ENCODE measurements at regions not wholly inside any gene's neighbourhood (a gene's known extent, or its start where the extent isn't known, plus 50 kb on each side); places are given as distances from the start of the nearest gene placed in this dataset.
"Not testable (repeated sequence)": the region's sequence is repeated elsewhere in the genome, so short reads cannot be mapped to it uniquely, and the experiment has no call there.

GRCh38 chr9:42239445-42240260 lies 56.2 kb downstream of the SPATA31A6 start:
- DNase-seq = not testable (repeated sequence)

GRCh38 chr9:42240261-42240579 lies 56.8 kb downstream of the SPATA31A6 start:
- not testable (repeated sequence) for DNase-seq

- DNase-seq = not testable (repeated sequence)
These were observed 59.8 kb downstream of the SPATA31A6 start for GRCh38 chr9:42243211-42243610.

GRCh38 chr9:42243822-42244221 lies 60.4 kb downstream of the SPATA31A6 start:
- DNase-seq = not testable (repeated sequence)

- DNase-seq = not testable (repeated sequence)
These were observed 85.3 kb downstream of the SPATA31A6 start for GRCh38 chr9:42268729-42269128.

GRCh38 chr9:42269171-42269570 lies 85.7 kb downstream of the SPATA31A6 start:
- DNase-seq = not testable (repeated sequence)

- DNase-seq = not testable (repeated sequence)
These were observed 89.7 kb downstream of the SPATA31A6 start for GRCh38 chr9:42273191-42273590.

GRCh38 chr9:42275141-42275540 lies 91.7 kb downstream of the SPATA31A6 start:
- DNase-seq = no peak

- DNase-seq = not testable (repeated sequence)
These were observed 99.2 kb downstream of the SPATA31A6 start for GRCh38 chr9:42282531-42283178.

- not testable (repeated sequence) for DNase-seq
These were observed 99.7 kb downstream of the SPATA31A6 start for GRCh38 chr9:42283179-42283543.

- DNase-seq = not testable (repeated sequence)
These were observed 102.8 kb downstream of the SPATA31A6 start for GRCh38 chr9:42286145-42286845.

- DNase-seq = not testable (repeated sequence)
These were observed 104.8 kb downstream of the SPATA31A6 start for GRCh38 chr9:42288002-42288864.

GRCh38 chr9:42288865-42289229 lies 105.4 kb downstream of the SPATA31A6 start:
- DNase-seq = not testable (repeated sequence)

GRCh38 chr9:42300124-42300523 lies 116.7 kb downstream of the SPATA31A6 start:
- not testable (repeated sequence) for DNase-seq

- DNase-seq = not testable (repeated sequence)
These were observed 123.2 kb downstream of the SPATA31A6 start for GRCh38 chr9:42306625-42307024.

GRCh38 chr9:42307449-42307848 lies 124.0 kb downstream of the SPATA31A6 start:
- not testable (repeated sequence) for DNase-seq

GRCh38 chr9:42310972-42311371 lies 127.5 kb downstream of the SPATA31A6 start:
- DNase-seq = not testable (repeated sequence)

GRCh38 chr9:42316026-42316425 lies 132.6 kb downstream of the SPATA31A6 start:
- not testable (repeated sequence) for DNase-seq

GRCh38 chr9:42317677-42318076 lies 134.2 kb downstream of the SPATA31A6 start:
- DNase-seq = not testable (repeated sequence)

- DNase-seq = not testable (repeated sequence)
These were observed 139.8 kb downstream of the SPATA31A6 start for GRCh38 chr9:42323084-42323809.

- not testable (repeated sequence) for DNase-seq
These were observed 141.7 kb downstream of the SPATA31A6 start for GRCh38 chr9:42325142-42325541.

GRCh38 chr9:42325561-42325960 lies 142.1 kb downstream of the SPATA31A6 start:
- DNase-seq = not testable (repeated sequence)
